H1 (cell line): ENCODE measurements at regions not wholly inside any gene's neighbourhood (a gene's known extent, or its start where the extent isn't known, plus 50 kb on each side); places are given as distances from the start of the nearest gene placed in this dataset.

Source experiments
- CTCF ChIA-PET: fragments of 300-600 bp; sonication (Branson Sonifier 250); formaldehyde crosslinking; loops from one replicate; lab custom pipeline; 2021; ENCODE audit not compliant: partially characterized antibody; lab: Charles Lee
- POLR2A ChIA-PET: fragments of 300-600 bp; sonication (Branson Sonifier 250); formaldehyde crosslinking; loops from one replicate; lab custom pipeline; 2021; ENCODE audit warnings: inconsistent platforms; ENCODE audit not compliant: partially characterized antibody; lab: Charles Lee
- DNase-seq, 2 experiments: peaks; one replicate each; pipeline versions ENCODE4 v3.0.0 to v3.0.0-alpha.2; 2010 to 2022; ENCODE audit warnings: low spot score in 2 of 2, low read depth in 1 of 2, mixed read lengths in 1 of 2
- FAIRE-seq: peaks from 2 replicates; lab custom pipeline; 2011; peaks lifted over from hg19 to GRCh38; lab: Jason Lieb, UNC
- H2AFZ ChIP-seq: 2 replicates; pipeline ENCODE4 v1.8.1; 2012; ENCODE audit warnings: low read length, inconsistent platforms
- H2AK5ac ChIP-seq: 2 replicates; pipeline ENCODE4 v1.6.1; 2013; ENCODE audit warnings: low read depth, low read length
- H2BK120ac ChIP-seq: replicated peaks from 2 replicates; pipeline ENCODE3; 2013; ENCODE audit warnings: low read depth, low read length, inconsistent platforms
- H2BK12ac ChIP-seq: 2 replicates; pipeline ENCODE4 v1.6.1; 2013; ENCODE audit warnings: low read depth, low read length
- H2BK15ac ChIP-seq: 2 replicates; pipeline ENCODE4 v1.6.1; 2013; ENCODE audit warnings: low read length
- H2BK20ac ChIP-seq: 2 replicates; pipeline ENCODE4 v1.6.1; 2013; ENCODE audit warnings: low read length
- H2BK5ac ChIP-seq: 2 replicates; pipeline ENCODE4 v1.6.1; 2013; ENCODE audit warnings: low read depth, low read length
- H3K14ac ChIP-seq: 2 replicates; pipeline ENCODE4 v1.6.1; 2013; ENCODE audit warnings: inconsistent platforms; ENCODE audit not compliant: insufficient read length
- H3K18ac ChIP-seq: 2 replicates; pipeline ENCODE4 v1.6.1; 2013; ENCODE audit warnings: low read length; ENCODE audit errors: extremely low read depth
- H3K23ac ChIP-seq: 2 replicates; pipeline ENCODE4 v1.6.1; 2013; ENCODE audit warnings: inconsistent platforms; ENCODE audit not compliant: insufficient read length
- H3K23me2 ChIP-seq: 2 replicates; pipeline ENCODE4 v1.6.1; 2013; ENCODE audit warnings: low read depth, low read length
- H3K27ac ChIP-seq: 2 replicates; pipeline ENCODE4 v1.6.1; 2011; ENCODE audit warnings: low read depth, low read length, inconsistent platforms
- H3K27me3 ChIP-seq, 4 experiments: replicated peaks in 1 of 4; 1 replicate in 1 of 4; 2 replicates in 3 of 4; pipeline versions ENCODE4 v1.6.1 to v1.8.1; 2011 to 2013; ENCODE audit warnings: low read length in 3 of 4, mild to moderate bottlenecking in 3 of 4, inconsistent platforms in 2 of 4, mixed read lengths in 2 of 4, moderate library complexity in 1 of 4; ENCODE audit not compliant: control insufficient read depth in 3 of 4, insufficient read depth in 3 of 4; ENCODE audit errors: extremely low read depth in 1 of 4
- H3K36me3 ChIP-seq, 4 experiments: 2 replicates each; pipeline versions ENCODE4 v1.6.1 to v1.8.1; 2011 to 2013; ENCODE audit warnings: mild to moderate bottlenecking in 4 of 4, low read length in 3 of 4, moderate library complexity in 2 of 4, control low read depth in 1 of 4, inconsistent platforms in 1 of 4; ENCODE audit not compliant: insufficient read depth in 4 of 4, control insufficient read depth in 2 of 4
- H3K4ac ChIP-seq: replicated peaks from 2 replicates; pipeline ENCODE3; 2013; ENCODE audit warnings: low read length, low read depth, mixed read lengths, inconsistent platforms; ENCODE audit not compliant: insufficient read length
- H3K4me1 ChIP-seq, 4 experiments: replicated peaks in 1 of 4; 1 replicate in 1 of 4; 2 replicates in 3 of 4; pipeline versions ENCODE4 v1.6.1 to v1.8.1; 2011 to 2013; ENCODE audit warnings: low read length in 3 of 4, inconsistent platforms in 2 of 4, mixed read lengths in 1 of 4; ENCODE audit not compliant: insufficient read depth in 4 of 4, control insufficient read depth in 3 of 4
- H3K4me2 ChIP-seq, 2 experiments: 2 replicates each; pipeline versions ENCODE4 v1.6.1 to v1.8.1; 2011 to 2013; ENCODE audit warnings: low read depth in 2 of 2, low read length in 2 of 2, control low read depth in 1 of 2, inconsistent platforms in 1 of 2, mild to moderate bottlenecking in 1 of 2; ENCODE audit not compliant: insufficient read depth in 1 of 2
- H3K4me3 ChIP-seq, 4 experiments: fragments of 200-600, 300-600 bp in 1 of 4; sonication (generic), shearing (Covaris generic), sonication (Bioruptor Twin) in 1 of 4; 2 replicates each; pipeline versions ENCODE4 v1.5.1 to v1.8.1; 2011 to 2016; ENCODE audit warnings: low read length in 4 of 4, low read depth in 3 of 4, control low read depth in 2 of 4, inconsistent platforms in 2 of 4, mild to moderate bottlenecking in 2 of 4, mixed read lengths in 1 of 4, moderate library complexity in 1 of 4; ENCODE audit not compliant: insufficient read depth in 2 of 4; ENCODE audit errors: extremely low read depth in 1 of 4
- H3K56ac ChIP-seq: replicated peaks from 2 replicates; pipeline ENCODE3; 2013; ENCODE audit warnings: low read depth, mild to moderate bottlenecking, mixed read lengths, low read length, inconsistent platforms; ENCODE audit not compliant: insufficient read length
- H3K79me1 ChIP-seq: 2 replicates; pipeline ENCODE4 v1.6.1; 2013; ENCODE audit warnings: low read depth, low read length, control low read depth
- H3K79me2 ChIP-seq, 2 experiments: 2 replicates each; pipeline versions ENCODE4 v1.6.1 to v1.8.1; 2012 to 2013; ENCODE audit warnings: low read length in 2 of 2, mild to moderate bottlenecking in 2 of 2, inconsistent platforms in 1 of 2; ENCODE audit not compliant: insufficient read depth in 2 of 2, control insufficient read depth in 1 of 2
- H3K9ac ChIP-seq, 4 experiments: replicated peaks in 1 of 4; 1 replicate in 1 of 4; 2 replicates in 3 of 4; pipeline versions ENCODE4 v1.6.1 to v1.8.1; 2011 to 2013; ENCODE audit warnings: low read depth in 3 of 4, low read length in 3 of 4, control low read depth in 2 of 4, mild to moderate bottlenecking in 2 of 4, moderate library complexity in 2 of 4, inconsistent platforms in 1 of 4; ENCODE audit errors: extremely low read depth in 1 of 4
- H3K9me3 ChIP-seq, 2 experiments: 2 replicates each; pipeline versions ENCODE4 v1.6.1 to v1.8.1; 2012 to 2013; ENCODE audit warnings: mild to moderate bottlenecking in 2 of 2, moderate library complexity in 2 of 2, control low read depth in 1 of 2, inconsistent platforms in 1 of 2, low read depth in 1 of 2, low read length in 1 of 2, mixed read lengths in 1 of 2; ENCODE audit not compliant: insufficient read depth in 2 of 2
- H4K20me1 ChIP-seq, 2 experiments: replicated peaks in 1 of 2; 2 replicates each; pipeline versions ENCODE3 to v1.8.1; 2011 to 2013; ENCODE audit warnings: inconsistent platforms in 2 of 2, low read length in 2 of 2, mild to moderate bottlenecking in 1 of 2; ENCODE audit not compliant: insufficient read depth in 2 of 2, control insufficient read depth in 1 of 2
- H4K5ac ChIP-seq: 2 replicates; pipeline ENCODE4 v1.6.1; 2013; ENCODE audit warnings: low read length, low read depth, mixed read lengths, inconsistent platforms; ENCODE audit not compliant: insufficient read length
- H4K8ac ChIP-seq: 2 replicates; pipeline ENCODE4 v1.8.0; 2013; ENCODE audit warnings: mild to moderate bottlenecking, moderate library complexity, low read length, inconsistent platforms; ENCODE audit not compliant: insufficient read depth; ENCODE audit errors: extremely low read depth
- H4K91ac ChIP-seq: replicated peaks from 2 replicates; pipeline ENCODE3; 2013; ENCODE audit warnings: low read length, mixed read lengths, inconsistent platforms; ENCODE audit not compliant: insufficient read length
- CBX8 ChIP-seq: fragments of 300-800, 300-1000 bp; sonication (generic); IDR thresholded peaks from 2 replicates; pipeline ENCODE4 v1.7.1; 2016; ENCODE audit warnings: low read depth, low read length, borderline replicate concordance
- CHD2 ChIP-seq: IDR thresholded peaks from 2 replicates; pipeline ENCODE4 v1.6.1; 2012; ENCODE audit warnings: low read length, improper control_type of control experiment
- CTBP2 ChIP-seq: IDR thresholded peaks from 2 replicates; pipeline ENCODE4 v1.7.0; 2011; ENCODE audit warnings: borderline replicate concordance, mild to moderate bottlenecking, moderate library complexity, mixed read lengths, low read length; ENCODE audit not compliant: insufficient read depth, insufficient read length
- RBBP5 ChIP-seq: IDR thresholded peaks from 2 replicates; pipeline ENCODE4 v1.7.1; 2012; ENCODE audit warnings: low read depth, mild to moderate bottlenecking, inconsistent platforms, low read length, moderate library complexity, borderline replicate concordance
- RNF2 ChIP-seq: fragments of 200-900, 300-1000 bp; sonication (generic); IDR thresholded peaks from 2 replicates; pipeline ENCODE4 v1.7.1; 2016; ENCODE audit warnings: borderline replicate concordance, low read depth, mild to moderate bottlenecking, antibody characterized with exemption, low read length; ENCODE audit not compliant: poor library complexity, severe bottlenecking; ENCODE audit errors: missing control alignments
- SIX5 ChIP-seq: IDR thresholded peaks from 2 replicates; pipeline ENCODE4 v1.6.1; 2011; ENCODE audit warnings: mild to moderate bottlenecking, low read depth, low read length
- WGBS, 2 experiments: shearing (Covaris generic) in 1 of 2; methylation state at CpG; one replicate each; pipeline versions ENCODE4 v1.1.6 to v1.1.7; 2013 to 2015; ENCODE audit warnings: low lambda C conversion rate in 2 of 2, mixed read lengths in 2 of 2, inconsistent platforms in 1 of 2, low coverage in 1 of 2, missing lambda C conversion rate in 1 of 2; ENCODE audit not compliant: insufficient replicate concordance in 2 of 2, insufficient coverage in 1 of 2, insufficient read length in 1 of 2; ENCODE audit errors: extremely low coverage in 1 of 2, missing lambda C conversion rate in 1 of 2; 5-methylcytosine and 5-hydroxymethylcytosine counted together
- TF ChIP-seq, protein P1 (sequence below): IDR thresholded peaks from 2 replicates; pipeline ENCODE4 v1.6.1; 2012; ENCODE audit warnings: low read length, inconsistent platforms

DNA sequence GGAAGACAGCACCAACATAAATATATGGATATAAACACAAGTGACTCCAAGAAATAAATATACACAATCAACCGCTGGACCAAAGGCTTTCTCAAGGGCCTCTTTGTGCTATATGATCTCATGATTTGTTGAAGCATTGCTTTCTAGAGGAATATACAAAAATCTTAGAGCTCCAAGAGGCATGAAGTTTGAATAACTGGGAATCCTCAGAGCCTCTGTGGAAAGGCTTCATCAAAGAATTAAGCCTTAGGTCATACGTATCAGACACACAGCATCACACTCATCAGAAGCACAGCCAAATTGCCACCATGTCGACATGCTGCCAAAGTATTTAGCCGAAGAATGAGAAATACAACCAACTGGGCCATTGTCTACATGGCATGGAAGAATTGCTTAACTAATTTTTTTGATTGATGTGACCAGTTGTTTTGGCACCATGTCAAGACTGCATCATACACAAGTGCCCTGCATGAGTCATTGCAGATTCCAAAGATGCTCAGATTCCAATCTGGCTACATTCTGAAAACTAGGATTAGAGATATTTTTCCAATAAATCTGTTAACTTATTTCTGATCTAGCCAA, 860.6 kb upstream of the ZEB2 start:
- H2BK15ac ChIP-seq: no peak overlapping the region
- no peaks in the 10 kb centered on the region for H4K20me1 ChIP-seq
- H2BK20ac ChIP-seq: no peak overlapping the region
- no peak overlapping the region for H4K5ac ChIP-seq
- no peak overlapping the region for H2BK12ac ChIP-seq
- no peak for DNase-seq
- no peaks in the 10 kb centered on the region for H3K27me3 ChIP-seq
- H4K91ac ChIP-seq: no peak overlapping the region
- H3K4me1 ChIP-seq: no peaks in the 10 kb centered on the region
- 89% methylated on average over 4 of the region's 4 CpGs; no CpG with 5 or more reads in 1 of the 2 experiments for WGBS, 2 experiments
- H2AFZ ChIP-seq: no peak overlapping the region
- no peak for FAIRE-seq
- no peaks in the 10 kb centered on the region for H3K9me3 ChIP-seq
- H2AK5ac ChIP-seq: no peak overlapping the region
- no peak overlapping the region for H3K18ac ChIP-seq
- H3K4me2 ChIP-seq: no peak overlapping the region
- H3K9ac ChIP-seq: no peak overlapping the region
- H2BK5ac ChIP-seq: no peak overlapping the region
- H3K23me2 ChIP-seq: no peaks in the 10 kb centered on the region
- H3K79me2 ChIP-seq: no peaks in the 10 kb centered on the region
- H3K4ac ChIP-seq: no peak overlapping the region
- no peaks in the 10 kb centered on the region for H3K79me1 ChIP-seq
- H3K14ac ChIP-seq: no peak overlapping the region
- H3K27ac ChIP-seq: no peak overlapping the region
- no peak overlapping the region for H3K23ac ChIP-seq
- TF ChIP-seq RNF2 (no peak), SIX5 (no peak), RBBP5 (no peak), CTBP2 (no peak), CHD2 (no peak), CBX8 (no peak)
- TF ChIP-seq, protein P1, sequence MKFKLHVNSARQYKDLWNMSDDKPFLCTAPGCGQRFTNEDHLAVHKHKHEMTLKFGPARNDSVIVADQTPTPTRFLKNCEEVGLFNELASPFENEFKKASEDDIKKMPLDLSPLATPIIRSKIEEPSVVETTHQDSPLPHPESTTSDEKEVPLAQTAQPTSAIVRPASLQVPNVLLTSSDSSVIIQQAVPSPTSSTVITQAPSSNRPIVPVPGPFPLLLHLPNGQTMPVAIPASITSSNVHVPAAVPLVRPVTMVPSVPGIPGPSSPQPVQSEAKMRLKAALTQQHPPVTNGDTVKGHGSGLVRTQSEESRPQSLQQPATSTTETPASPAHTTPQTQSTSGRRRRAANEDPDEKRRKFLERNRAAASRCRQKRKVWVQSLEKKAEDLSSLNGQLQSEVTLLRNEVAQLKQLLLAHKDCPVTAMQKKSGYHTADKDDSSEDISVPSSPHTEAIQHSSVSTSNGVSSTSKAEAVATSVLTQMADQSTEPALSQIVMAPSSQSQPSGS: no peak
- TF ChIP-seq, all 59 proteins: peak for 0
- no peaks in the 10 kb centered on the region for H3K36me3 ChIP-seq
- H3K56ac ChIP-seq: no peak overlapping the region
- no peak overlapping the region for H2BK120ac ChIP-seq
- CTCF ChIA-PET: interaction anchor here (0.5 kb wide), 1 partner anchor 1967 kb away, joined by 3 read pairs; no protein-coding TSS in a partner anchor
- no peak overlapping the region for H4K8ac ChIP-seq
- H3K4me3 ChIP-seq: no peak overlapping the region
- POLR2A ChIA-PET: no interaction called here
